ENCODE measurements at regions not wholly inside any gene's neighbourhood (a gene's known extent, or its start where the extent isn't known, plus 50 kb on each side); places are given as distances from the start of the nearest gene placed in this dataset.

GRCh38 chr7:22596763-22597400 lies 96.9 kb upstream of the STEAP1B start:
- no peak for FAIRE-seq
- DNase-seq (ENCODE audit: extremely low spot score, insufficient read length, low read depth), result no peak

- FAIRE-seq, result no peak
Observed at GRCh38 chr7:22594020-22594419, 94.0 kb upstream of the STEAP1B start.

GRCh38 chr7:22591271-22591670 lies 91.3 kb upstream of the STEAP1B start:
- no peak for FAIRE-seq
- no peak for DNase-seq (ENCODE audit: extremely low spot score, insufficient read length, low read depth)

More at GRCh38 chr7:22594020-22594419, 94.0 kb upstream of the STEAP1B start:
- no peak for DNase-seq (ENCODE audit: extremely low spot score, insufficient read length, low read depth)

DNA sequence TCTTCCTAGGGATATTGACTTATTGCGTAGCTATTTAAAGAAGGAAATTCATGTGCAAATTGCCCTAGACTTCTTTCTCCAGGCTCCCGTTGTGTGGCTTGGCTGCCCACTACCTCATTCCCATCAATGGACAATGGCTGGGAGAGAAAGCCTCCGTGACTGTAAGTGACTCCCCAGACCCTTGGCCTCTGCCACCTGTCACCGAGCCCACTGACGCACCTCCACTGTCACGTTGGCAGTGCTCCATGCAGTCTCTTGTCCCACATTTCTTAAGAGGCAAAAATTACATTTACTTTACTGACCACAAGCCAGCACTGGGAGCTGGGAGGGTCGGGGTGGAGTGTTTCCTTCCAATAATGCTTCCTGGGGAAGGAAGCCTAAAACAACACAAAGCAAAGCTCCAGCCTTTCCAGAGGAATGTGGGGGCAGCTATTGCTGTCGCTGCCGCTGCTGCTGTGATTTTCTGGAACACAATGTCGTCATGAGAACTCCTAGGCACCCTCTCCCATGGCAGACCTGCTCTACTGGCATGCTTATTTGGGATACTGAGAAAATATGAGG lies 89.7 kb upstream of the STEAP1B start:
- FAIRE-seq (no peak), DNase-seq (ENCODE audit: extremely low spot score, insufficient read length, low read depth) (no peak)

DNA sequence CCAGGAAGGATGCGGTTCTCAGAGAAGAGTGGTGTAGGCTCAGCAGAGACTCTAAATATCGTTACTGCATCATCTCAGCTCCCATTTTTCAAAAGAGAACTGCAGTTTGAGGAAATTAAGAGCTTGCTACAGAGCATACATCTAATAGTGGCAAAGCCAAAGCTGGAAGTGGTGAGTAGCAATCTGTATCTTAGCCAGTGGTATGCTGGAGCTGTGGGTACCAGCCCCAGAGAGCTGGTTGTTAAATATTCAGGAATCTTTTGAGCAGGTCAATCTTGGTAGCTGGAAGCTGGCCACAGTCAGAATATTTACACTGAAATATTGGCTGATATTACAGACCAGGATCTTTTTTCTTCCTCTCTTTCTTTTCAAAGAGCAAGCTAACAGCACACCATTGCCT lies 88.4 kb upstream of the STEAP1B start:
- FAIRE-seq (no peak), DNase-seq (ENCODE audit: extremely low spot score, insufficient read length, low read depth) (no peak)

GRCh38 chr7:22587322-22587721 lies 87.3 kb upstream of the STEAP1B start:
- no peak for FAIRE-seq
- DNase-seq (ENCODE audit: extremely low spot score, insufficient read length, low read depth), result no peak

DNA sequence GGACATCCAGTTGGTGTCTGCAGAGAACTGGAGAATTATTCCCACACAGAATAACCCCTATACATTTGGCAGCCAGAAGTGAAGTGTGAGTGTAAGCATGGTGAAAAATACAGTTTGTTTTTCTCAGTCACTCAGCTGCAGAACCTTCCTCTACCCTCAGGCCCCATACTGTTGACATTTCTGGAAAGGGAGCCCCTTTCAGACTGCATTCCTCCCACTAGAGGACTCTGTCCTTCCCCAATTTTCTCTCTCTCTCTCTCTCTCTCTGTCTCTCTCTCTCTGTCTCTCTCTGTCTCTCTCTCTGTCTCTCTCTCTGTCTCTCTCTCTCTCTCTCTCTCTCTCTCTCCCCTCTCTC lies 86.8 kb upstream of the STEAP1B start:
- DNase-seq (ENCODE audit: extremely low spot score, insufficient read length, low read depth), result no peak

DNA sequence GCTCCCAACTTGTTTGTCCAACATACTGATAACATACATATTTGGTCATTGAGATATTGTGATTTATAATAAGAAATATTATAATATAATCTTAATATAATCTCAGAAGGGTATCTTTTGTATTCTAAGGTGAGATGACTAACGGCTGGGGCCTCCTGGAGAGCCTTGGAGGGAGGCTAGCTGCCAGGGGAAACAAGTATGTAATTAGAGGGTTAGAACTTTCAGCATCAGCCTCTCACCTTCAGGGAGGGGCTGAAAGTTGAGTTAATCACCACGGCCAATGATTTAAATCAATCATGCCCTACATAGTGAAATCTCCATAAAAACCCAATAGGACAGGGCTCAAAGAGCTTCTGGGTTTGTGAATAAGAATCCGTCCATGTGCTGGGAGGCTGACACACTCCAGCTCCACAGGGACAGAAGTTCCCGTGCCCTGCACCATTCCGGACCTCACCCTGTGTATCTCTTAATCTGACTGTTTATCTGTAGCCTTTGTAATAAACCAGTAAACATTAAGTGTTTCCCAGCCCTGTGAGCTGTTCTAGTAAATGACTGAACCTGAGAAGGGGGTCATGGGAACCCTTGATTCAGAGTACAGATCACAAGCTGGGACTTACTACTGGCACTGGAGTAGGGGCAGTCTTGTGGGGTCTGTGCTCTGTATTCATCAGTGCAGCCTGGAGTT lies 86.3 kb upstream of the STEAP1B start:
- FAIRE-seq (no peak), DNase-seq (ENCODE audit: extremely low spot score, insufficient read length, low read depth) (no peak)

More for the DNA sequence above, 86.8 kb upstream of the STEAP1B start:
- FAIRE-seq, result no peak

DNA sequence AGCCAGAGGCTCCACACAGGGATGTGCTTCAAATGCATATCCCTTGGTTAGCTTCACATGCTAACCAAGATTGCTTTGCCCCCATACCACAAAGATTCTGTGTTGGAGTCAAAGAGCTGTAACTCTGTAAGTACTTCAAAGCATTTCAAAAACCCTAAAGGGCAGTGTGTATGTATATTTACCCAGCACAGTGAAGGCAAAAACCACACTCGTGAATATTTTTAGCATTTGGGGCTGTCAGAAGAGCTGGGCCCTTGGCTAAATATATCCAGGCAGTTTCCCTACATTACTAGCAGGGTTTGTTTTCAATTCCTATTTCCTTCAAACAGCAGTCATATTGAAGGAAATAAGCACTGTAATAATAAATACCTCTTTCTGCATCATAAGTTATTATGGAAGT lies 84.2 kb upstream of the STEAP1B start:
- DNase-seq (ENCODE audit: extremely low spot score, insufficient read length, low read depth), result no peak

DNA sequence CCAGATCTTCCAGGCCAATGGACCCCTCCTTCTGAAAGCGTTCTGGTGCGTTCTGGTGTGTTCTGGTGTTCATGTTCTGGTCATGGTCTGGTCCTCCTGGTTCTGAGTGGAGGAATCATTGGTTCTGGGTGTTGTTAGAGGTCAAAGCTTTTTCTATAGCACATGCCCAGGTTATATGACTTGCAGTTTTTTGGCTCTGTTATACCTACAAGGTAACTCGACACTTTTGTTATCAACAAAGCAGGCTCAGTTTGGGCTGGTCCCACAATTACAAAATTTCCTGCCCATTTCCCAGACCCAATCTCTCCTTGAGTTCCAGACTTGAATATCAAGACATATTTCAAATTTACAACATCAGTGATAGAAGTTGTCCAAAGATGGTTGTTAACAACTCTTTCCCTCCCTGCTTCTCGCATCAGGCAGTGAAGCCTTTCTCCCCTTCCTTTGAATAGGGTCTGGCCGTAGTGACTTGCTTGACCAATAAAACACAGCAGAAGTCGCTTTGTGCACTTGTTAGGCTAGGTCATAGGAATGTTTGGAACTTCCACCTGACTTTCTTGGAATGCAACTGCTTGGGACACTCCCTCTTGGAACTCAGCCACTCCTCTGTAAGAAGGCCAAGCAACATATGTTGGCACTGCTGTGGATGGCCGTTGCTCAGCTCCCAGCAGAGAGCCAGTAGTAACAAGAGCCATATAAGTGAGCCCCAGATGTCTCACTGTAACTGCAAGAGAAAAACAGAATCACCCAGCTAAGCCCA lies 83.1 kb upstream of the STEAP1B start:
- DNase-seq (ENCODE audit: extremely low spot score, insufficient read length, low read depth), result no peak
- FAIRE-seq, result no peak

More for the DNA sequence above, 84.2 kb upstream of the STEAP1B start:
- FAIRE-seq, result no peak

DNA sequence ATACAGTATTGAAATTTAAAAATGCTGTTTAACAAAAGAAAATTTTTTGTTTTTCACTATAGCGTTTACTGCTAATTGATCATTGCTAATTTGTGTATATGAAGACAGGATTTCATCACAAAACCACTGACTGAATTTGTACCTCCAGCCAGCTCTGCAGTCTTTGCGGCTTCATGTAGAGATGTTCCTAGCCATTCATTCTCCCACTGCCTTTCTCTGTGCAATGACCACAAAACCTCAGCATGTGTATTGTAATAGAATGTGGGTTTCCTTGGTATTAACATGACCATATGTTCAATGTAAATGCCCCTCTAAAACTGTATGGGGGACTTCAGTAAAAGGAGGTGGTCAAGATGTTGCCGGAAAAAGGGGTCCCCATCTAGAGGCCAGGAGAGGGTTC lies 81.1 kb upstream of the STEAP1B start:
- DNase-seq (ENCODE audit: extremely low spot score, insufficient read length, low read depth) (no peak), FAIRE-seq (no peak)

DNA sequence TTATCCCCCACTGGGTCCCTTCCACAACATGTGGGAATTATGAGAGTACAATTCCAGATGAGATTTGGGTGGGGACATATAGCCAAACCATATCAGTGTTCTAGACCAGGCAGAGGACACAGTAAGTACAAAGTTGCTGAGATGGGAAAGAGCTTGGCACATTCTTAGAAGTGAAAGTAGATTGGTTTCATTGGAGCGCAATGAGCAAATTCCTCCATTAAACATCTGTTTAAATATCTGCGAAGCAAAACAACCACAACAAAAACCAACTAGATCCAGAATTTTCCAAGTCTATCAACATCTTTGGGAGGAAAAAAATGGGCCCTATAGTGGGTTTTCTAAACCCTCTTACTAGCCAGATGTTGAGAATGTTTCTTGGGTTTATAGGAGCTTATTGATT lies 80.0 kb upstream of the STEAP1B start:
- no peak for DNase-seq (ENCODE audit: extremely low spot score, insufficient read length, low read depth)
- no peak for FAIRE-seq

GRCh38 chr7:22578007-22578733 lies 78.2 kb upstream of the STEAP1B start:
- FAIRE-seq, result no peak
- no peak for DNase-seq (ENCODE audit: extremely low spot score, insufficient read length, low read depth)

GRCh38 chr7:22577470-22578001 lies 77.5 kb upstream of the STEAP1B start:
- DNase-seq (ENCODE audit: extremely low spot score, insufficient read length, low read depth) (no peak), FAIRE-seq (no peak)

DNA sequence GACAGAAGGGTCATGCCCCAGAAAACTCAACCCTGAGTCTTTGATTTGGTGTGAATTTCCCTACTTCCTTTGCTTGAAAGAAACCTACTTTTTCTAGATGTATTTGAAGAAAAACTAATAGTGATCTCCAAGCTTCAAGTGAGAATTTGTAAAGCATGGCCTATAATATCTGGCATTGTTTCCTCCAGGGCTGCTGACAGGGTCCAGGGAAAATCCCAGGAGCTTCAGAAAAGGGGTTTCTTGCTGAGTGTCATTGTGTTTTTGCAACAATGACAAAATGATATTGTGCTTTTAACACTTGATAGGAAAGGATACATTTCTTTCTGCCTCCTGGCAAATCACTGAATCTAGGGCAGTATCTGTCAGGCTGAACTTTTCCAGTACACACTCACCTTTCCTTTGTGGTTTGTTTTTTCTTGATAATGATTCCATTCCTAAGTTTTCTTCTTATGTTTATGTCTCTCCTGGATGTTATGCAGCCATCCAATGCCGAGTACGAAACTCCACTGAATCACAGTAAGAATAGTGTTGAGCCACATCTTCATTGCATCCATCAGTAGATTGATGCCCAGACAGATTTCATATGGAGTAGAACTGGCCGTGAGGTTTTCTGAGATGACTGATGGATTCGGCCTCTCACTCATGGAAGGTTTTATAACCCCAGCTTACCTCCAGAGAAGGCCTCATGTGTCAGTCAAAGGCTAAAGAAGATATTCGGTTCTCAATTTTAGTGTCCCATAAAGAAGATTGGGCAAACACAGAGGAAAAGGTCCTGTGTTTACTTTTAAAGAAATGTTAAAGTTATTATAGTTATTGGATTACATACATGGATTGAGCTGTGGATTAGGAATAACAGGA lies 76.9 kb upstream of the STEAP1B start:
- FAIRE-seq (no peak), DNase-seq (ENCODE audit: extremely low spot score, insufficient read length, low read depth) (no peak)

DNA sequence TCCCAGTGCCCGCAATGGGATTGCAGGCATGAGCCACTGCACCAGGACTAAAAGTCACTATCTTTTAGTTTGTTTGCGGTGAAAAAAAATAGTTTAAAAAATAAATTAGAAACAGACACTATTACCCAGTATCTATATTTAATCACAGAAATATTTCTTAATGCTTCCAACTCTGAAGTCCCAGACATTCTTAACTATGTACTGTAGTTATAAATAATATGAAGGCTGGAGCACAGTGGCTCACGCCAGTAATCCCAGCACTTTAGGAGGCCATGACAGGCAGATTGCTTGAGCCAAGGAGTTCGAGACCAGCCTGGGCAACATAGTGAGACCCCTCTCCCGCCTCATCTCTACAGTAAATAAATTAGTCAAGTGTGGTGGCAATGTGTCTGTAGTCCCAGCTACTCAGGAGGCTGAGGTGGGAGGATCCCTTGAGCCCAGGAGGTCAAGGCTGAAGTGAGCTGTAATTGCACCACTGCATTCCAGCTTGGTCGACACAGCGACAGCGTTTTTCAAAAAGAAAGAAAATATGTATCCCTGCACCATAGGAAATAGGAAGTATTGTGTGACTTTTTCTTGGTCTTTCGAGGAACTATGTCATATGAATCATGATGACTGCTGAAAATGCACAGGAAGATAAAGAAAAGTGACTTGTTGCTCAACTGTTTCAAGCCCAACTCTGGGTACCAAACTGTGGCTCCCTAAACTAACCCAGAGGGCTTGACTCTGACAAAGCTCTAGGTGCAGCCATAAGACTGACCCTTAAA lies 74.9 kb upstream of the STEAP1B start:
- no peak for FAIRE-seq
- no peak for DNase-seq (ENCODE audit: extremely low spot score, insufficient read length, low read depth)

- DNase-seq (ENCODE audit: extremely low spot score, insufficient read length, low read depth) (no peak), FAIRE-seq (no peak)
Observed at GRCh38 chr7:22572937-22573336, 72.9 kb upstream of the STEAP1B start.

DNA sequence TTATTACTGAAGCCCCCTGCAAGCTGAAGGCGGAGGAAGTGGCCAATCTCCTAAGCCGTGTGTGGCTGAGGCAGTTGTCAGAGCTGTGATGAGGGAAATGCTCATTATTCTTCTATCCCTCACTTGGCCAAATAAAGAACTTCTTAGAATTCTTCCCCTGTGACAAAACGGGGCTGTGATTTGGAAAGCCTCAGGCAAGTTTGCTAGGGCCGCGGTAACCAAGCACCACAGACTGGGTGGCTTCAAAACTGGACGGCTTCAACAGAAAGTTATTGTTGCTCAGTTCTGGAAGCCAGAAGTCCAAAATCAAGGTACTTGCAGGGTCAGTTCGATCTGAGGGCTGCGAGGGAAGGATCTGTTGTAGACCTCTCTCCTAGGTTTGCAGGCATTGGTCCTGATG lies 72.3 kb upstream of the STEAP1B start:
- FAIRE-seq (no peak), DNase-seq (ENCODE audit: extremely low spot score, insufficient read length, low read depth) (no peak)

Data from GM18507 (cell line).